Ascending aorta (tissue), 2 donors: ENCODE measurements at regions not wholly inside any gene's neighbourhood (a gene's known extent, or its start where the extent isn't known, plus 50 kb on each side); places are given as distances from the start of the nearest gene placed in this dataset.
A peak's percentile ranks its signal among the peaks of the same experiment; 100 is the strongest.

Source experiments
- DNase-seq, 2 donors: peaks; one replicate each; pipeline ENCODE4 v3.0.0-alpha.2; 2019; ENCODE audit warnings: low spot score in 2 of 2
- H3K27ac ChIP-seq, 2 donors: fragments of 200-600 bp; sonication (generic); one replicate each; pipeline ENCODE4 v1.5.1; 2016 to 2017; ENCODE audit warnings: mild to moderate bottlenecking in 1 of 2
- H3K27me3 ChIP-seq: fragments of 200-600 bp; sonication (generic); one replicate; pipeline ENCODE4 v1.5.1; 2017
- H3K36me3 ChIP-seq, 2 donors: fragments of 200-600 bp; sonication (generic); one replicate each; pipeline ENCODE4 v1.5.1; 2016
- H3K4me1 ChIP-seq, 2 donors: fragments of 200-600 bp; sonication (generic); one replicate each; pipeline ENCODE4 v1.5.1; 2016 to 2017; ENCODE audit warnings: mild to moderate bottlenecking in 1 of 2
- H3K4me3 ChIP-seq, 2 donors: fragments of 200-600 bp; sonication (generic); one replicate each; pipeline ENCODE4 v1.5.1; 2016 to 2017; ENCODE audit warnings: mild to moderate bottlenecking in 1 of 2
- H3K9me3 ChIP-seq, 2 donors: fragments of 200-600 bp; sonication (generic); one replicate each; pipeline ENCODE4 v1.5.1; 2016
- intact Hi-C: fragments of 100-400 bp; cut with DNase I; formaldehyde crosslinking; loops from one replicate; pipeline ENCODE4 v1.15.1; 2023
- TF ChIP-seq, protein P1 (sequence below), 3 experiments: fragments of 200-600 bp in 2 of 3; fragments of 450-650 bp in 1 of 3; sonication (generic) in 2 of 3; IDR thresholded peaks; one replicate each; pipeline ENCODE4 v1.5.1; 2016 to 2019; ENCODE audit warnings: antibody characterized with exemption in 3 of 3, mild to moderate bottlenecking in 1 of 3, moderate library complexity in 1 of 3

DNA sequence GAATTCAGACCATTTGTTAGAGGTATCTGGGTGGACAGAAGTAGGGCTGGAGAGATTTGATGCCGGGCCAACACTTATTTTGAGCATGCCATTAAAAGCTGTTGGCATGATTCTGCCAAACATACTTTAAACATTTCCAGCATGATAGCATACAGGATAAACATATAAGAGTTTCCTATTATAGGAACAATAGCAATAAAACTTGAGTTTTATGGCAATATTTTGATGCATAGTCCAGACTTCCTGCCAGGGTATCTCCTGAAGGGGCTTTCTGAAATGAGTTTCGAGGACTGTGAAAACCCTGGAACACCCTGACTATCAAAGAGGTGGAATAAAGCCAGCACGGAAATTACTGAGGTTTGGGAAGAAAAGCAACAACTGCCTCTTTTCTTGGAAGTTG, 1398.0 kb upstream of the NXPH2 start:
- H3K4me1 ChIP-seq = peaks cover 0 to 5% of the 10 kb centered on the region in 2 donors
- no peaks in the 10 kb centered on the region for H3K36me3 ChIP-seq
- intact Hi-C loops = no loop called here
- H3K27ac ChIP-seq = peak overlapping the region in 1 of 2 donors; percentile 29
- H3K27me3 ChIP-seq = no peaks in the 10 kb centered on the region
- H3K4me3 ChIP-seq = no peak overlapping the region
- TF ChIP-seq, protein P1, sequence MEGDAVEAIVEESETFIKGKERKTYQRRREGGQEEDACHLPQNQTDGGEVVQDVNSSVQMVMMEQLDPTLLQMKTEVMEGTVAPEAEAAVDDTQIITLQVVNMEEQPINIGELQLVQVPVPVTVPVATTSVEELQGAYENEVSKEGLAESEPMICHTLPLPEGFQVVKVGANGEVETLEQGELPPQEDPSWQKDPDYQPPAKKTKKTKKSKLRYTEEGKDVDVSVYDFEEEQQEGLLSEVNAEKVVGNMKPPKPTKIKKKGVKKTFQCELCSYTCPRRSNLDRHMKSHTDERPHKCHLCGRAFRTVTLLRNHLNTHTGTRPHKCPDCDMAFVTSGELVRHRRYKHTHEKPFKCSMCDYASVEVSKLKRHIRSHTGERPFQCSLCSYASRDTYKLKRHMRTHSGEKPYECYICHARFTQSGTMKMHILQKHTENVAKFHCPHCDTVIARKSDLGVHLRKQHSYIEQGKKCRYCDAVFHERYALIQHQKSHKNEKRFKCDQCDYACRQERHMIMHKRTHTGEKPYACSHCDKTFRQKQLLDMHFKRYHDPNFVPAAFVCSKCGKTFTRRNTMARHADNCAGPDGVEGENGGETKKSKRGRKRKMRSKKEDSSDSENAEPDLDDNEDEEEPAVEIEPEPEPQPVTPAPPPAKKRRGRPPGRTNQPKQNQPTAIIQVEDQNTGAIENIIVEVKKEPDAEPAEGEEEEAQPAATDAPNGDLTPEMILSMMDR (IDR thresholded peaks at IDR 0.05) = no peak
- no peak for DNase-seq
- no peaks in the 10 kb centered on the region for H3K9me3 ChIP-seq

DNA sequence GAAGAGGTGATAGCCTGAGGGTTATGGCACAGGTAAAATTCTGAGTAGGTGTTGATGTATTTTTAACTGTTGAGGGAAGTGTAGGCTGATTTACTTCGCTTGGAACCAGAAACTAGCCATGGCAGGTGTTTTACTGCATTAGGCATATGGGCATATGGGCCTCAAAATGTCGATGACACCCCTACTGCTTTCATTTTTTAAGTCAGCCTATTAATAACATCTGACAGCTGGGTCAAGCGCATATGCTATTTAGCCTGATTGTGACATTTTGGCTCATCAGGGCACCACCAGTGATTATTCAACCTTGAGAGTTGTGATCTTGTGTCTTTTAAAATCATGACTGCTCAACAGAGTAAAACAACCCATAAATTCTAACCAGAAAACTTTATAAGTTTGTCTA, 1396.9 kb upstream of the NXPH2 start:
- no peak for DNase-seq
- Histone ChIP-seq H3K9me3 (no peaks in the 10 kb centered on the region), H3K27me3 (no peaks in the 10 kb centered on the region), H3K4me3 (no peak overlapping the region), H3K36me3 (no peaks in the 10 kb centered on the region), H3K4me1 (peaks cover 0 to 5% of the 10 kb centered on the region in 2 donors), H3K27ac (no peak overlapping the region)
- intact Hi-C loops = no loop called here
- TF ChIP-seq, protein P1 (IDR thresholded peaks at IDR 0.05) = no peak

DNA sequence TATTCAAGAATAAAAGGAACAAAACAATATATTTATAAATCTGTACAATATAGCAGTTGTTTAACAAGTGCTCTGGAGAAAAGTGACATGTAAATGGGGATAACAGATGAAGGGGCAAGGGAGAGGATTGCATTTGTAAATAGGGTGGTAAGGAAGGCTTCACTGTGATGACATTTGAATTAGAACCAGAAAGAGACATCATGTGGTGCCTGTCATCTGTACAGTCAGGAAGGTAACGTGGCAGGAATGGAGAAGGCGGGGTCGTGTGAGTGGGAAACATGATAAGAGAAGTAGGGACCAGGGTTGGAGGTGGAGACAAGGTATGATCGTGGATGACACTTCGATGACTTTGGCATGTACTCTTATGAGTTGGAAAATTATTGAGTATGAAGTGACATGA, 1393.6 kb upstream of the NXPH2 start:
- Histone ChIP-seq H3K27me3 (no peaks in the 10 kb centered on the region), H3K4me1 (peaks cover 0 to 5% of the 10 kb centered on the region in 2 donors), H3K27ac (no peak overlapping the region), H3K36me3 (no peaks in the 10 kb centered on the region), H3K9me3 (no peaks in the 10 kb centered on the region), H3K4me3 (no peak overlapping the region)
- TF ChIP-seq, protein P1 (IDR thresholded peaks at IDR 0.05) = no peak
- DNase-seq = no peak
- intact Hi-C loops = no loop called here

DNA sequence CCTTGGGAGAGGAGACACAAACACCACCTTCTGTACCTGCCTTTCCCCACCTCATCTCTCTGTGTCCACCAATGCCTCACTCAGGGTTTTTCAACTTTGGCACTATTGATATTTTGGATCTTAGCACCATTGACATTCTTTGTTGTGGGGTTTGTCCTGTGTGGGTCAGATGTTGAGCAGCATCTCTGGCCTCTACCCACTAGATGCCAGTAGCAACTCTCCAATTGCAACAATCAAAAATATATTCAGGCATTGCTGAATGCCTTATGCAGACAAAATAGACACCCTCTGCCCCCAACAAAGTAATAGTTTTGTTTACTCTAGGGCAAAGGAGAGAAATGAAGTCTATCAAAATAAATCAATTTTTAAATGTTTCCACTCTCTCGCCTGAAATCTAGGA, 1384.3 kb upstream of the NXPH2 start:
- TF ChIP-seq, protein P1 (IDR thresholded peaks at IDR 0.05) = no peak
- no peak overlapping the region for H3K27ac ChIP-seq

DNA sequence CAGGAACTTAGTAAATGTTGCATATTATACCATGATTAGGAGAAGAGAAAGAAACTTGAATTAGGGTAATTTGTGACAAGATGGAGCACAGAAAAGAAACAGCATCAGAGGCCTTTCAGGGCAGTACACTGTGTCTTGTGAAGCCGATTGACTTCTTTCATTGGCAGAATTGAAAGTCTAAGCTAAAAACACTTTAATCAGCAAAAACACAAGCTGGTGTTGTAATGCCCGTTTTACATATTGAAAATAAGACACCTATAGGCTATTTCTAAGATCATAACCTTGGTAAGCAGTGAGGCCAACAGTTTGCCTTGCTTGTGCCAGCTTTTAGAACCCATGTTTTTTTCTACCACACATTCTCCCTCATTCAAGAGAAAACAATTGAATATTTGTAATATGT, 1378.1 kb upstream of the NXPH2 start:
- no peaks in the 10 kb centered on the region for H3K36me3 ChIP-seq
- TF ChIP-seq, protein P1 (IDR thresholded peaks at IDR 0.05) = no peak
- H3K9me3 ChIP-seq = no peaks in the 10 kb centered on the region
- intact Hi-C loops = no loop called here
- no peaks in the 10 kb centered on the region for H3K4me1 ChIP-seq
- no peaks in the 10 kb centered on the region for H3K27me3 ChIP-seq
- no peak for DNase-seq
- no peak overlapping the region for H3K27ac ChIP-seq
- no peak overlapping the region for H3K4me3 ChIP-seq

More for the DNA sequence above, 1384.3 kb upstream of the NXPH2 start:
- H3K4me3 ChIP-seq = no peak overlapping the region
- no peaks in the 10 kb centered on the region for H3K4me1 ChIP-seq
- intact Hi-C loops = no loop called here
- DNase-seq = no peak
- H3K9me3 ChIP-seq = no peaks in the 10 kb centered on the region
- no peaks in the 10 kb centered on the region for H3K27me3 ChIP-seq
- H3K36me3 ChIP-seq = no peaks in the 10 kb centered on the region

DNA sequence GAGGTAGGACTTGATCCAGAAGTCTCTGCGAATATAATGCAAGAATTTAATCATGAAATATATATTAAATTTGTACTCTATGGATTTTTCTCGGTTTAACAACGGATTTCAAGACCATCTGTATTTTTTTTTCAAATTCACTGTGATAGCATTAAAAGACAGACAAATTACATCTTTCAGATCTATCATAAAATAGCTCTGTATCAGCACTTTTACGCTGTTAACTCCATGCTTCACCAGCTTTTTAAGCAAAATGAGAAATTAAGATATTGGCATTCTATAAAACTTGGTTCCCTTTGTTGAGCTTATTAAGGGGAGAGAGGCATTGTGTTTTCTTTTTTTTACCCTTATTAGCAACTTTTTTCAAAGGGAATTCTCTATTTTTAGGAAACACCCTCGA, 1377.6 kb upstream of the NXPH2 start:
- no peak for DNase-seq
- TF ChIP-seq, protein P1 (IDR thresholded peaks at IDR 0.05) = no peak
- Histone ChIP-seq H3K27me3 (no peaks in the 10 kb centered on the region), H3K4me1 (no peaks in the 10 kb centered on the region), H3K36me3 (no peaks in the 10 kb centered on the region), H3K9me3 (no peaks in the 10 kb centered on the region), H3K27ac (no peak overlapping the region), H3K4me3 (no peak overlapping the region)
- intact Hi-C loops = no loop called here
